ENCODE measurements at regions not wholly inside any gene's neighbourhood (a gene's known extent, or its start where the extent isn't known, plus 50 kb on each side); places are given as distances from the start of the nearest gene placed in this dataset.
A peak's percentile ranks its signal among the peaks of the same experiment; 100 is the strongest.

- H3K27me3 ChIP-seq: no peaks in the 10 kb centered on the region
- H3F3A ChIP-seq (ENCODE audit: low read depth): no peaks in the 10 kb centered on the region
- Mint-ChIP-seq H3K4me3 (no peak overlapping the region), H3K4me1 (peaks cover 23% of the 10 kb centered on the region), H3K27ac (peak overlapping the region; percentile 98), H3K36me3 (peaks cover 6% of the 10 kb centered on the region), H3K9me3 (peaks cover 9% of the 10 kb centered on the region), H3K27me3 (ENCODE audit: insufficient read depth, low read depth) (peaks cover 3% of the 10 kb centered on the region)
- no peak overlapping the region for H2AFZ ChIP-seq (replicated peaks)
- no peaks in the 10 kb centered on the region for H3K36me3 ChIP-seq
- no peaks in the 10 kb centered on the region for H3K79me2 ChIP-seq (ENCODE audit: low read depth)
- H3K9me3 ChIP-seq (ENCODE audit: low read depth): no peaks in the 10 kb centered on the region
- no peak for DNase-seq (ENCODE audit: low spot score)
- H3K4me1 ChIP-seq: peaks cover 12% of the 10 kb centered on the region
- TF ChIP-seq EZH2 (IDR thresholded peaks at IDR 0.05): no peak
- no peak overlapping the region for H3K4me2 ChIP-seq
- H3K27ac ChIP-seq: no peak overlapping the region
- no peaks in the 10 kb centered on the region for H4K20me1 ChIP-seq (ENCODE audit: low read depth)
- no peak overlapping the region for H3K9ac ChIP-seq
- H3K4me3 ChIP-seq: no peak overlapping the region
These were observed 91.3 kb upstream of the ZNF366 start for GRCh38 chr5:72598401-72599064.

GRCh38 chr5:72597456-72597948, 90.3 kb upstream of the ZNF366 start:
- H3K27ac Mint-ChIP-seq: peak overlapping the region; percentile 98
- Histone ChIP-seq H3K4me2 (no peak overlapping the region), H3K27me3 (no peaks in the 10 kb centered on the region), H3F3A (ENCODE audit: low read depth) (no peaks in the 10 kb centered on the region), H3K4me3 (no peak overlapping the region), H3K36me3 (no peaks in the 10 kb centered on the region), H3K9me3 (ENCODE audit: low read depth) (no peaks in the 10 kb centered on the region), H3K27ac (no peak overlapping the region), H4K20me1 (ENCODE audit: low read depth) (no peaks in the 10 kb centered on the region), H2AFZ (replicated peaks) (no peak overlapping the region), H3K4me1 (peaks cover 1% of the 10 kb centered on the region), H3K79me2 (ENCODE audit: low read depth) (no peaks in the 10 kb centered on the region), H3K9ac (no peak overlapping the region)
- DNase-seq (ENCODE audit: low spot score): no peak
- peaks cover 6% of the 10 kb centered on the region for H3K36me3 Mint-ChIP-seq
- peaks cover 23% of the 10 kb centered on the region for H3K4me1 Mint-ChIP-seq
- H3K4me3 Mint-ChIP-seq: no peak overlapping the region
- H3K9me3 Mint-ChIP-seq: peaks cover 9% of the 10 kb centered on the region
- TF ChIP-seq EZH2 (IDR thresholded peaks at IDR 0.05) (no peak), CTCF (IDR thresholded peaks at IDR 0.05) (no peak), EZH2phosphoT487 (IDR thresholded peaks at IDR 0.05) (no peak)
- peaks cover 3% of the 10 kb centered on the region for H3K27me3 Mint-ChIP-seq (ENCODE audit: insufficient read depth, low read depth)

GRCh38 chr5:72596956-72597355, 89.7 kb upstream of the ZNF366 start:
- Mint-ChIP-seq H3K36me3 (peaks cover 6% of the 10 kb centered on the region), H3K4me3 (no peak overlapping the region), H3K4me1 (peaks cover 23% of the 10 kb centered on the region), H3K27ac (peak overlapping the region; percentile 98), H3K9me3 (peaks cover 9% of the 10 kb centered on the region), H3K27me3 (ENCODE audit: insufficient read depth, low read depth) (peaks cover 3% of the 10 kb centered on the region)
- Histone ChIP-seq H3K27ac (no peak overlapping the region), H4K20me1 (ENCODE audit: low read depth) (no peaks in the 10 kb centered on the region), H3K27me3 (no peaks in the 10 kb centered on the region), H3K9me3 (ENCODE audit: low read depth) (no peaks in the 10 kb centered on the region), H3K4me2 (no peak overlapping the region), H2AFZ (replicated peaks) (no peak overlapping the region), H3K36me3 (no peaks in the 10 kb centered on the region), H3F3A (ENCODE audit: low read depth) (no peaks in the 10 kb centered on the region), H3K79me2 (ENCODE audit: low read depth) (no peaks in the 10 kb centered on the region), H3K4me3 (no peak overlapping the region), H3K4me1 (no peaks in the 10 kb centered on the region), H3K9ac (no peak overlapping the region)
- DNase-seq (ENCODE audit: low spot score): no peak
- TF ChIP-seq CTCF (IDR thresholded peaks at IDR 0.05) (no peak), EZH2 (IDR thresholded peaks at IDR 0.05) (no peak), EZH2phosphoT487 (IDR thresholded peaks at IDR 0.05) (no peak)

GRCh38 chr5:72588640-72589039, 81.4 kb upstream of the ZNF366 start:
- Histone ChIP-seq H3K27me3 (no peaks in the 10 kb centered on the region), H3F3A (ENCODE audit: low read depth) (no peaks in the 10 kb centered on the region), H3K36me3 (no peaks in the 10 kb centered on the region), H3K79me2 (ENCODE audit: low read depth) (no peaks in the 10 kb centered on the region), H3K4me2 (no peak overlapping the region), H3K4me1 (peaks cover 10% of the 10 kb centered on the region), H3K9me3 (ENCODE audit: low read depth) (no peaks in the 10 kb centered on the region), H3K9ac (no peak overlapping the region), H4K20me1 (ENCODE audit: low read depth) (no peaks in the 10 kb centered on the region), H2AFZ (replicated peaks) (peak overlapping the region; percentile 91), H3K4me3 (no peak overlapping the region), H3K27ac (no peak overlapping the region)
- TF ChIP-seq EZH2 (IDR thresholded peaks at IDR 0.05): no peak
- no peak for TF ChIP-seq CTCF (IDR thresholded peaks at IDR 0.05)
- no peak for TF ChIP-seq EZH2phosphoT487 (IDR thresholded peaks at IDR 0.05)
- H3K4me1 Mint-ChIP-seq: peaks cover 11% of the 10 kb centered on the region
- no peak overlapping the region for H3K27ac Mint-ChIP-seq
- no peaks in the 10 kb centered on the region for H3K36me3 Mint-ChIP-seq
- H3K4me3 Mint-ChIP-seq: no peak overlapping the region
- H3K27me3 Mint-ChIP-seq (ENCODE audit: insufficient read depth, low read depth): no peaks in the 10 kb centered on the region
- H3K9me3 Mint-ChIP-seq: no peaks in the 10 kb centered on the region
- DNase-seq (ENCODE audit: low spot score): no peak
